ENCODE measurements at regions not wholly inside any gene's neighbourhood (a gene's known extent, or its start where the extent isn't known, plus 50 kb on each side); places are given as distances from the start of the nearest gene placed in this dataset.
"Not testable (repeated sequence)": the region's sequence is repeated elsewhere in the genome, so short reads cannot be mapped to it uniquely, and the experiment has no call there.

DNA sequence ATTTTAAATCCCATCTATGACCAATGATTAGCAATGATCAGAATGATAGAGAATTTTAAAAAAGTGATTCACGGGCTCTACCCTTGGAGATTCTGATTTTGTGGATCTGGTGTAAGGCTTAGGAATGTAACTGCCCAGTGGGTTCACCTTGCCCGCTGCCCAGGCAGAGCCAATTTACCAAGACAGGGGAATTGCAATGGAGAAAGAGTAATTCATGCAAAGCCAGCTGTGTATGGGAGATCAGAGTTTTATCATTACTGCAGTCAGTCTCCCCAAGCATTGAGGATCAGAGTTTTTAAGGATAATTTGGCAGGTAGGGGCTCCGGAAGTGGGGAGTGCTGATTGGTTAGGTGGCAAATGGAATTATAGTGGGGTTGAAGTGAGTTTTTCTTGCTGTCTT lies 480.6 kb downstream of the ATP23 start:
- no peak for DNase-seq (ENCODE audit: low spot score)

DNA sequence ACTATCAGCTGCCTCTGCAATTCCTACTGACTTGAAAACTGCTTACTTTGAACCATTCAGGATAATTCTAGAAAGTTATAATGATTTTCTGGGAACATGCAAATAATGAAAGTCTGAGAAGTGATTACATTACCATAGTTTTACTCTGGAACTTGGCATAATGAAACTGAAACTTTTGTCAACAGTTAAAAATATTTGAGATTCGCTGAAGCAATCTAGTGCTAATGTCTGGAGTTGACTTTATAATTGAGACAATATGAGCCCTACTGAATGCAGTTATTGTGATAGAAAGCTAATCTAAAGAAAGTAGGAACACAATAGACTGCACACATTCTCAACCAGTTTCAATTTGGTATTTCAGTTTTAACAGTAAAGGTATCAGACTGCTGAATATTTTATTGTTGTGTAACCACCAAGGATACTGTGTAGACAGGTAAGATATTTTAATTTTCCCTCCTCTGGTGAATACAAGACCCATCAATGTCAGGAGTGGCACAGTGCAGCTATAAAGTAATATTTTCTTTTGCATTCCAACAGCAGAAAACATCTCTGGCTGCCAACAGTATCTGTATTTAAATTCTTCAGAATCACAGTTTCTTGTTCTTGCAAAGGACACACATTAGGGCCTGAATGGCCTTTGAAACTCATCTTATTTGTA lies 483.5 kb downstream of the ATP23 start:
- no peak for DNase-seq (ENCODE audit: low spot score)

GRCh38 chr12:58425481-58426392 lies 484.4 kb downstream of the ATP23 start:
- DNase-seq (ENCODE audit: low spot score), result no peak

DNA sequence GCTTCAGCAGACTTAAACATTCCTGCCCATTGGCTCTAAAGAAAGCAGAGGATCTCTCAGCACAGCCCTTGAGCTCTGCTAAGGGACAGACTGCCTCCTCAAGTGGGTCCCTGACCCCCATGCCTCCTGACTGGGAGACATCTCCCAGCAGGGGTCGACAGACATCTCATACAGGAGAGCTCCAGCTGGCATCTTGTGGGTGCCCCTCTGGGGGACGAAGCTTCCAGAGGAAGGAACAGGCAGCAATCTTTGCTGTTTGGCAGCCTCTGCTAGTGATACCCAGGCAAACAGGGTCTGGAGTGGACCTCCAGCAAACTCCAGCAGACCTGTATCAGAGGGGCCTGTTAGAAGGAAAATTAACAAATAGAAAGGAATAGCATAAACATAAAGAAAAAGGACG lies 485.1 kb downstream of the ATP23 start:
- not testable (repeated sequence) for DNase-seq (ENCODE audit: low spot score)

GRCh38 chr12:58433959-58434358 lies 486.3 kb downstream of the LRIG3 start:
- no peak for DNase-seq (ENCODE audit: low spot score)

GRCh38 chr12:58434726-58435125 lies 485.6 kb downstream of the LRIG3 start:
- no peak for DNase-seq (ENCODE audit: low spot score)

DNA sequence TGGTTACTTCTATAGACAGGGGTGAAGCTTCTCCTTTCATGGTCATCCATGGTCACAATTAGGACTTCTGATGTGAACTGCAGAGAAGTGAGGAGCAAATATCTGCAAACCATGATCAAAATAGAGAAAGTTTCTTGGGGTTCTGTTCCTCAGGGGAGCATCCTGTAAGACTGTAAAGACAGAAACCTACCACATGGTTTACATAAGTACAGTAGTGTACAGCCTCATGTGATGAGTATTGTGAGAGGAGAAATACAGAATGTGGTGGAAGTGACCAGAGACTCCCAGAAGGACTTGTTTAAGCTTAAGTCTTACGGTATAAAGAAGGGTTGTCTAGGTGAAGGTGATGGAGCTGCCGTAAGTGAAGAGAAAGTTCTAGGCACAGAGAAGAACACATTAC lies 484.7 kb downstream of the LRIG3 start:
- DNase-seq (ENCODE audit: low spot score), result no peak

DNA sequence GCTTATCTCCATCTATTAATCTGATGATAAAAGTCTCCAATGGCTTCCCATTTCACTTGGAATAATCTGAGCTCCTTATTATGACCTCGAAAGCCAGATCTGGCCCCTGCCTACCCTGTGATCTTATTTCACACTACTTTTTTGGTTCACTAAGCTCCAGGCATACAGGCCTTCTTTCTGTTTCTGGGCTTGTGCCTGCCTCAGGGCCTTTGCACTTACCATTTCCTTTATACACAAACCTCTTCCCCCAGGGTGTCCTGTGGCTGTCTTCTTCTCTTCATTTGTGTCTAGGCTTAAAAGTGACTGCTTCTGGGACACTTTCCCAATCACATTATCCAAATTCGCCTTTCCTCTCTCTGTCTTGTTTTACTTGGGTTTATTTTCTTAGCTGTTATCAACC lies 478.8 kb downstream of the LRIG3 start:
- no peak for DNase-seq (ENCODE audit: low spot score)

DNA sequence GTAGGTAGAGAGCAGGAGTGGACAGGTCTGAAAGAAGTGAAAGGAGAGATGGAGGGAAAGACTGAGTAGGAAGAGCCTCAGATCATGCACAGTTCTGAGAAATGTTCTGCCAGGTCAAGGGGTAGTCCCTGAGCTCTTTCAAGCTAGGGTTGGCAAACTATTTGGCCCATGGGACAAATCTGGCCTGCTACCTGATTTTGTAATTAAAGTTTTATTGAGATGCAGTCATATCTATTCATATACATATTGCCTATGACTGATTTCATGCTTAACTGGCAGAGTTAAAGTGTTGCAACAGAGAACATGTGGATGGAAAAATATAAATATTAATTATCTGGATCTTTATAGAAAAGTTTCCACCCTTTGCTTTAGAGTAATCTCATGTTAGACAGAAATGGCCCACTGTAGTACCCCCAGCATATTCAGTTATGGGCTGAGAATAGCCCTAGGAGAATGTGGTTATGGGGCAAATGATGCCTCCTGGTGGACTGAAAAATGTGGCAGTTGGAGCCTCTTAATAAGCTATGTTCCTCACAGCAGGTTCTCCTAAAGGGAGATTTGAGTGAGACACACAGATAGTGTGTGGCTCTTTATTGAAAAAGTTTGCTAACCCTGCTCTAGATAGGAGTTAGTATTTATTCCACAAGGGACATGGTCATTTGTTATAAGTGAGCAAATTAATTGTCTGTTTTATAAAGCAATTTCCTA lies 476.9 kb downstream of the LRIG3 start:
- DNase-seq (ENCODE audit: low spot score), result no peak

GRCh38 chr12:58443981-58444371 lies 476.3 kb downstream of the LRIG3 start:
- no peak for DNase-seq (ENCODE audit: low spot score)

- no peak for DNase-seq (ENCODE audit: low spot score)
These were observed 469.3 kb downstream of the LRIG3 start for GRCh38 chr12:58450868-58451482.

GRCh38 chr12:58452546-58452945 lies 467.8 kb downstream of the LRIG3 start:
- DNase-seq (ENCODE audit: low spot score), result no peak

DNA sequence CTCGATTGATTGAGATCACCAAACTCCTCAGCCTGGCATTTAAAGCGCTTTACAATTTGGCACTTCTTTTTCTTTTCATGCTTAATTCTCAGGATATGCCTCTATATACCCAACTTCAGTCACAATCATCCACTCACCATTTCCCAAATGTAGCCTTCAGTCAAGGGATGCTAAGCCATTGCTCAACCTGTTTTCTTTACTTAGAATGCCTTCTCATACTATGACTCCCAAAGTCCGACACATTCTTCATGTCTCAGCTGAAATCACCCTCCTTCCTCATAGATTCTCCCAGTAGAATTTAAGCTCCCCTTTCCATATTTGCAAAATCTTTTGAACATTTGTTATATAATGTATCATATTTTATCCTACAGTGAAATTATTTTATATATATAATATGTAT lies 467.0 kb downstream of the LRIG3 start:
- DNase-seq (ENCODE audit: low spot score), result no peak

- no peak for DNase-seq (ENCODE audit: low spot score)
These were observed 465.2 kb downstream of the LRIG3 start for GRCh38 chr12:58455136-58455535.

- DNase-seq (ENCODE audit: low spot score), result no peak
These were observed 462.2 kb downstream of the LRIG3 start for GRCh38 chr12:58458102-58458501.

- DNase-seq (ENCODE audit: low spot score), result no peak
These were observed 461.1 kb downstream of the LRIG3 start for GRCh38 chr12:58459191-58459590.

DNA sequence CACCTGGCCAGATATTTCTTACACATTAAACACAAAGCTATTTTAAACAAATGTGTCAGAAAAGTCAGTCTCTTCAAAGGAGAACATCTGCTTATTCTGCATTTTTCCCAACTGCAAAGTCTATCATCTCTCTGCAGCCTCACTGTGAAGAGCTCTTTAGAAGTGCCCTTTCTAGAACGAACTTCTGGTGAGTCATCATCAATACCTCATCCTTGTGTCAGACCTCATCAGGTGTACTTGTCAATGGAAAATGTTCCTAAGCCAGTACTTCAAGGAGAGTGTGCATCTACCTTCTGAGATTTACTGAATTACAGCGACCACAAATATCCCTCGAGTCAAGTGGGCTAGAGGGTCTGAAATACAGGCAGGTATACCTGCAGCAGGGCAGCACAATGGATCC lies 457.3 kb downstream of the LRIG3 start:
- no peak for DNase-seq (ENCODE audit: low spot score)

DNA sequence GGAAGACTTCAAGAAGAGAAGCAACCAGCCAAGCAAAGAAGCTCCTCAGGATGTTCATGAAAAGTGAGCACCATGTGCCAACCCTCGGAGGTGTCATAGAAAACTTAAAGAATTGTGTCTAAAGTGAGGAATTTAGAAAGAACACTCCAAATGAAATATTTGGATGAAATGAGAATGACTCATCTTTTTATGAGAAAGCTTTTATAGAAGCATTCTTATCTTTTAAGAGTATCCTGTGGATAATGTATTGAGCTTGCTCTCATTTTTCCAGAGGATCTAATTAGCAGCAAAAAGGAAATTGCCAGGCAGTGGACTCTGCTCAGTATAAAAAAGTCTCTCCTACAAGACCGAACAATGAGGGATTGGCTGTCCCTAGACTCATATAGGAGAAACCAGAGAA lies 454.9 kb downstream of the LRIG3 start:
- no peak for DNase-seq (ENCODE audit: low spot score)

GRCh38 chr12:58470266-58471010 lies 449.9 kb downstream of the LRIG3 start:
- DNase-seq (ENCODE audit: low spot score), result no peak

- DNase-seq (ENCODE audit: low spot score), result no peak
These were observed 440.9 kb downstream of the LRIG3 start for GRCh38 chr12:58479401-58479800.

DNA sequence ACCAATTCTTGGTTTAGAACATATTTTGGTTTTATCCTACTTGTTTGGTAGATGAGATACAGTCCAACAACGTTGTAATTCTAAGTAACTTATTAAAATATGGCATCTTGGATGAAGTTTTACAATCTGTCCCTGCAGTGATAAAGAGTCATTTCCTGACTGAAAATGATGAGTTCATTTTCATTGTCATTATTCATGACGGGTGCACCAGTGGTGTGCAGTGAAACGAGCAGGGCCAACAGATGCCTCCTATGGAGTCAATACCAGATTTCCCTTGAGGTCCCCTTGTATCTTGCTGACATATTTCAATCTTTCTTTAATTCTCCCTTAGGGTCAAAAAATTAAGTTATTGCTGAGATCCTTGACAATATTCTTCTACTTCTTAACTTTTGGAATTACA lies 438.5 kb downstream of the LRIG3 start:
- no peak for DNase-seq (ENCODE audit: low spot score)

GRCh38 chr12:58487255-58487654 lies 433.0 kb downstream of the LRIG3 start:
- no peak for DNase-seq (ENCODE audit: low spot score)
